HG03571 (cell line): ENCODE measurements at regions not wholly inside any gene's neighbourhood (a gene's known extent, or its start where the extent isn't known, plus 50 kb on each side); places are given as distances from the start of the nearest gene placed in this dataset.
"Not testable (repeated sequence)": the region's sequence is repeated elsewhere in the genome, so short reads cannot be mapped to it uniquely, and the experiment has no call there.

Experiments used
- ATAC-seq: cut with Tn5 transposase; IDR thresholded peaks from one replicate; pipeline ENCODE4 v1.9.1; 2021; ENCODE audit not compliant: unreplicated experiment

DNA sequence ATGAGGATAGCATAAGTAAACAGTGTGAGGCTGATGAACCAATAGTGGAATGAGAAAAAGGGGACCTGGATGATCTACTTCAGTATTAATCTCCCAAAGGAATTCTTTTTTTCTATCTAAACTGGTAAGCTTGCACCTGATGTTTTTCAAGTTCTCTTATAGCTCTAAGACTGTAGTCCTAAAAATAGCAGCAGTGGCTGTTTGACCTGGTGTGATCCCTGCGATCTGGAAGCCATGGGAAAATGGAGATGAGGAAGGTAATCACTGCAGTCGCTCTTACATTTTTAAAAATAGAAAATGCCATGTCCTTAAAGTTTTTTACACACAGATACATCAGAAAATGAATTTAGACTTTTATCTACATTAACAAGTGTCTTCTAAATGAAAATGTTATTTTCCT lies 926.4 kb upstream of the SLC35B3 start:
- ATAC-seq: no peak

DNA sequence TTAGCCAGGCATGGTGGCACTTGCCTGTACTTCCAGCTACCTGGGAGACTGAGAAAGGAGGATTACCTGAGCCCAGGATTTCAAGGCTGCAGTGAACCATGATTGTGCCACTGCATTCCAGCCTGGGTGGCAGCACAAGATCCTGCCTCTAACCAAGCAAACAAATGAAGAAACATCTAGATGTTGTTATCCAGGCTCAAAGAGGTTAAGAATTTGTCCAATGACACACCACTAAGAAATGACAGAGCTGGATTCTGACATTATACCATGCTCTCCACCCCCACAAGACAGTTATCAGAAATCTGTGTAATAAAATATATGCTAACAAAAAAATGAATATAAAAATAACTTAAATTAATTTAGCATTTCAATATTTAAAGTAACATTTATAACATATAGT lies 925.5 kb upstream of the SLC35B3 start:
- no peak for ATAC-seq

DNA sequence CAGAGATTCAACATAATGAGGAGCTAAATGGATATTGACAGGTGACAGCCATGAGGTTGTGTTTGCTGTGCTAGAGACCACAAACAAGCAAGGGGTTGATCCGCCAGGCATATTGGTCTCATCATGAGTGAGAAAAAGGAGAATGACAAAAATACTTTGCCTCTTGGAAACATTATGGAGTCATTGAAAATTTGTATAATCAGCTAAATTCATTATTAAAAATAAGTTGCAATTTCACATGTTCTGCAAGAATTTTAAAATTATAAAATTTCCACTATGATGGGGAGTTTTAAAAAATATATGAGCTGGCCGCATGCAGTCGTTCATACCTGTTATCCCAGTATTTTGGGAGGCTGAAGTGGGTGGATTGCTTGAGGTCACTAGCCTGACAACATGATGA lies 912.3 kb upstream of the SLC35B3 start:
- ATAC-seq: no peak

DNA sequence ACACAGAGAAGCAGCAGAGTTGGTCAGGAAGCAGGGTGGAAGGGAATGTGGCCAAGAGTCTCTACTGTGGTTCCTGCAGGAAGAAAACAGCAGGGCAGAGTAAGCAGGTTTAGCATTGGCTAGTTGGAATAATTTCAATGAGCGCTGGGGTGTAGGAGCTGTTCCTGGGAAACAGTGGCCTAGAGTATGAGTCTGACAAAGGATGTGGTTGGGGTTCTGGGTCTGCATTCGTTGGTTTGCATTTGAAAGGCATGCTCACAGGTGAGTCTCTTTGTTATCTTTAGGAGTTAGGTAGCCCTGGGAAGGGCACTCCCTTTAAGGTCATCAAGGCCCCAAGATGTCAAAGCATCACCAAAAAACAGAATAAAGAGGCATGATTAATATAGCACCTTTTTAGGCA lies 911.6 kb upstream of the SLC35B3 start:
- no peak for ATAC-seq

DNA sequence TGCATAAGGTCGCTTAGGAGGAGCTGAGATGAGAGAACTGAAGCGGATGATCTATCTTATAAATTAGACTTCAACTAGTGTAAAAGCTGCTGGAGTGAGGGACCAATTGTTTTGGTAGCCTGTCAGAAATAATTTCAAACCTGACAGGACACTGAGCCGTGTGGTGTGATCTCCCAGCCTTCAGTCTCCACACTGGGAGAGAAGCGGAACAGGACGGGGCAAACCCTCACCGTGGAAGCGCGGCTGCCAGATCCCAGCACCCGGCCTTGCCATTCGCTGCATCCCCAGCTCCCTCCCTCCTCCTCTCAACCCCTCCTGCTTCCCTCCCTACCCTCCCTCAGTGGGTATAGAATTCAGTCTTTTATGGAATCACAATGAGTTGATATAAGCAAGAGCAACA lies 900.1 kb upstream of the SLC35B3 start:
- ATAC-seq: no peak

DNA sequence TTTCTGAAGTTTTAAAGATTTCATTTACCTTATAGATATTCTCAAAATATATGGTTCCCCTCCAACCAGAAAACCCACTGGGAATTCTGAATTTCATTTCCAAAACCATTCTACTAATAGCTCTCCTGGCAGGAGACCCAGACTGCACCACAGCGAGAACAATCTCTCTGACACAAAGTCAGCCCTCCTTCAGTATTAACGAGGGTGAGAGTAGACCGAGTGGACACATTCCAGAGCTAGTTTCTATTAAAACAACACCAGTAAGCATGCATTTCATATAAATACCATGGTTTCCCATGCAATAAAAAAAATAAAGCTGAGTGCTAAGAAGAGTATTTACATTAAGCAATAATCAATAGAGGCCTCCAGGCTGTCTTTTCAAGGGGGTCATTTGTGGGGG lies 899.6 kb upstream of the SLC35B3 start:
- ATAC-seq: no peak

DNA sequence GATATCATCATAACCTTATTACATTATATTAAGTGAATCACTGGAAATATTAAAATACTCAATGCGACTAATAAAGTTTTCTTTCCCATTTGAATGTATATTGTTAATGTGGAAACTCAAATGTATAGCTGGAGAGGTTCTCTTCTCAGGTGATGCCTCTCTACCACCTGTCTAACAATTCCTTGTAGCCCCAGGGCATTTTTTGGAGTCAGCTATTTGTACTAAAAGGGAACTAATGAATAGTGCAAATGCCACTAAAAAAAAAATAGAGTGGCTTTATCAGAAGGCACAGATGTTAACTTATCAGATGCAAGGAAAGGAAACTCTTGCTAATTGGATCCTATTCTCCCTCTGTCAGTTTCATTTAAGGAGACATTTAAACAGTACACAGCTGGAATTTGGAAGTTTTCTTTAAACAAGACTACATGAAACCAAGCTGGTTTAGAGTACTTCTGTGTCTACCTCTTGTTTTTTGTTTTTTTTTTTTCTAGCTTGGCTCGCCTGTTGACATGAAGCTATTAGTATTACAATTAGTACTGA lies 897.0 kb upstream of the SLC35B3 start:
- no peak for ATAC-seq

DNA sequence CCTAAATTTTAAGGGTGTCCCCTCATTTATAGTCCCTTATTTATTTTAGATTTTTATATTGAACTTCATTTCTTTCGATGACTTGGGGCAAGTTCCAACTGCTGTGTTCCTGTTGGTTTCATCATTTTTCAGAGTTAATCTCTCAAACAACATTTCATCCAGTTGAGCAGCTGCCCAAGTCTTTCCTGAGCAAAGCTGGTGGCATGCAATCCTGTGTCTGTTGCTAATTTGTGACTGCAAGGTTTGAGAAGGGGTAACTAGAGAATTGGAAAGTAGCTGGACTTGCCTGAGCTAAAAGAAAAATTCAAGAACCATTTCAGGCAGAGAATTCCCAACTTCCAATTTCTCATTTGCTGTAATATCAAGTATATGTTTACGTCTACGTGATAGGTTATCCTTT lies 881.5 kb upstream of the SLC35B3 start:
- ATAC-seq: no peak

DNA sequence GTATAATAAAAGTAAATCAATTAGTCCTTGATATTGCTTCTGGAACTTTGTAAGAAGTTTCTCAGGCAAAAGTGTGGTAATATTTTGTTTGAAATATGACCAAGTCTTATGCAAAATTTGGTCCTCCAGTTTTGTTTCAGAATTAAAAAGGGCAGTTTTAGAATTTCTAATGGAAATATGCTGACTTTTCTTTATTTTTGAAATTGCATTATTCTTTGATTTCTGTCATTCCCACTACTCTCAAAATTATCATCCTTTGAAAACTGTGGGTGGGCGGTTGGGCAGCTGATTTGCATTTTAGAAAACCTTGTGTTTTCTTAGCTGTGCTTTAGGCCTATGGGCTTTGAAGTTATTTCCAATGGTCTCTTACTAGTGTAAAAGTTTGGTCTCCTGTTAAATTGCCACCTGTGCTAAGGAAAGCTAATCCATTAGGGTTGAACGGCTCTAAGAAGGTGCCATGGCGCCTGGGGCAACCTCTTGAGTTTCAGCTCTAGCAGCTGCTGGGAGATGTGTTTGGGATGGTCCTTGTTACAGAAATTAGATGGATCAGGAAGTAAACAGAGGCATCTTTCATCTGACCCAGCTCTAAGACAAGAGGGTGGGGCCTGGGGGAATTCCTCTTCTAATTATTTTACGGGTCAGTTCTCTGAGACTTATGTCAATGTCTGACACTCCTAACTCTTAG lies 880.8 kb upstream of the SLC35B3 start:
- ATAC-seq: no peak

DNA sequence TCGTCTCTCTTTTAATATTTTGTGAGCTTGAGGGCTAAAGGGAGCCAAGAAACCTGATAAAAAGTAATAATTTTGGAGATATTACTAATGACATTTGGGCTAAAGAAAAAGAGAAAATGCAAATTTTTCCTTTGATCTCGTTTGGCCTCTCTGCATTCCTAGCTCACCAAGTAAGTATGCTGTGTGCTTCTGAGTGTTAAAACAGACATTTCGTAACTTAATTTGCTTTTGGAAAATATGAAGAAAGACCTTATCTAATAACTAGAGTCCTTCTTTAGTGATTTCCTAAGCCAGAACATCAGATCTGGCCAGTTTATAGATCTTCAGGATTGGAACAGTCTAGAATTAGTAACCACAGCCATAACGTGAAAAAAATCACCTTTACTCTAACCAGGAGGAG lies 872.9 kb upstream of the SLC35B3 start:
- ATAC-seq: no peak

DNA sequence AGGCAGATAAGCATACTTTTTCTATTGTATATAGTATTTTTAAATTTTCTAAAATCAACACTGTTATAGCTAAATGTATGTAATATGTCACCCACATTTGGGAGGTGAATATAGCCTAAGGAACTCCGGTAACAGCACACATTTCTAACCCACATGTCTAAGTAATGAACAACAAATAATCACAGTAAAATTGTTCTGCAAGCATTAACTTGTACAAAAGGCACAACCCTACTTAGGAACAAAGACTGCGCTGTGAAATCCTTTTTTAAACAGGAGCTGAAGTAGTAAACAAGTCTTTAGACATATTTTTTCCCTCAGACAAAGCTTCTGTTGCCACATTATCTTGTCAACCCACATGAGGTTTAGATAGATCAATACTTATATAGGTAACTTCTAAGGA lies 872.4 kb upstream of the SLC35B3 start:
- ATAC-seq: no peak

DNA sequence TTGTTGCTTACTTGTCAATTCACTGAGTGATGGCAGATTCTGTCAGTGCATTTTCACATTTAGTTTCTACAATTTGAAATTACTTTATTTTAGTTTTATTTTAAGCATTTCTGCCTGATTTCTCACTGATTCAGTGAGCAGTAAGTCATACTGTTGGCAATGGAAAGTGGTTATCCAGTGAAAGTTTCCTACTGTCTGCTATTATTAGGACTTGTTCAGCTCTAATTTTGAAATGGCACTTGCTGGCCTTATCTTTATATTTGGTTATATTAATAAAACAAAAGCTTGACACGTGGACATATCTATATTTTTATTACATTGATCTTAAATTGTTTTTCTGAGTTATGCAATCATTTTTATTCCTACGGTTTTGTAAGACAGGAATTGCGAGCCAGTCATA lies 871.8 kb upstream of the SLC35B3 start:
- ATAC-seq: no peak

DNA sequence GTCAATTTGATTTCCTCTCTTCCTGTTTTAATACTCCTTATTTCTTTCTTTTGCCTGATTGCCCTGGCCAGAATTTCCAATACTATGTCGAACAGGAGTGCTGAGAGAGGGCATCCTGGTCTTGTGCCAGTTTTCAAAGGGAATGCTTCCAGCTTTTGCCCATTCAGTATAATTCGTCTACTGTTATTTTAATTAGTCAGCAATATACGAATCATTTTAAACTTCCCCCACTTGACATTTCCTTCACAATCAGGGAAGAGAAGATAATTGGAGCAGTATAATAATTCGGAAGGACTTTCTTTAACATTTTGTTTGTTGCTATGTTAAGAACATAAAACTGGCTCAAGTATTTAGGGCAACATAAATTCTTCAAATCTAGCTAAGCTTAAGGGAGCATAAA lies 860.3 kb upstream of the SLC35B3 start:
- ATAC-seq: no peak

DNA sequence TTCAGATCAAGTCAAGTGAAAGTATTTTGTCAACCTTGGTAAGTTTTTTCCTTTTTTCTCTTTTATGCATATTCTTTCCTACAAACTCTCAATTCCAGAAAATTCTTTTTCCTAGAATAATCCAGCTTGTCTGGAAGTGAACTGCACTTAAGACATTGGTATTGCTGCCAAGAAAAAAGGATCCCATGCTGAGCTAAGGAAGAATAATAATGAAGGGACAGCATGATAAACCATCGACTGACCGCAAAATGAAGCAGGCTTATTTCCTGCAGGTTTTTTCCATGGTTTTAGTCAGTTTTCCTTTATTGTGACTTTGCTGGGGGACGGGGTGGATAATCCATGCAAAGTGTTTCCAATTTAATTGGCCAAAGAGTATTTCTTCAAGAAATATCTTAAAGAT lies 857.6 kb upstream of the SLC35B3 start:
- no peak for ATAC-seq

DNA sequence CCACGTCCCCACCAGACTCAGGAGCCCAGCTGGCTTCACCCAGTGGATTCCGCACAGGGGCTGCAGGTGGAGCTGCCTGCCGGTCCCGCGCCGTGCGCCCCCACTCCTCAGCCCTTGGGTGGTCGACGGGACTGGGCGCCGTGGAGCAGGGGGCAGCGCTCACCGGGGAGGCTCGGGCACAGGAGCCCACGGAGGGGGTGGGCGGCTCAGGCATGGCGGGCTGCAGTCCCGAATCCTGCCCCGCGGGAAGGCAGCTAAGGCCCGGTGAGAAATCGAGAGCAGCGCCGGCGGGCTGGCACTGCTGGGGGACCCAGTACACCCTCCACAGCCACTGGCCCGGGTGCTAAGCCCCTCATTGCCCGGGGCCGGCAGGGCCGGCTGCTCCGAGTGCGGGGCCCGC lies 855.0 kb upstream of the SLC35B3 start:
- ATAC-seq: not testable (repeated sequence)

DNA sequence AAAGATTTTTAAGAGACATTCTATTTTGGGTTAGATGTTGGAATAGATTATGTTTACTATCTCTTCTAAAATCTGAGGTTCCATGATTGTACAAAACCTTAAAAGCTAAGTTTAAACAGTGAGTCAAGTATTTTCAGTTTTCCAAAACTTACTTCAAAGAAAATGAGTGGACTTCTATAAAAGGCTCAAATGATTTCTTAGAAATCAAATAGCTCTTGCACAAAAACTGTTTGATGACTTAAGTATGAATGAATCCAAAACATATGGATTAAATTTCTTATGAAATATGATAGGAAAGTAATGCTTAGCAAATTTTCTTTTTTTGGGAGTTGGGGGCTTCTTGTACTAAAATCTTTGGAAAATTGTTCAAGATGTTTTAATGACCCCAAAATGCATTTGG lies 837.3 kb upstream of the SLC35B3 start:
- no peak for ATAC-seq

DNA sequence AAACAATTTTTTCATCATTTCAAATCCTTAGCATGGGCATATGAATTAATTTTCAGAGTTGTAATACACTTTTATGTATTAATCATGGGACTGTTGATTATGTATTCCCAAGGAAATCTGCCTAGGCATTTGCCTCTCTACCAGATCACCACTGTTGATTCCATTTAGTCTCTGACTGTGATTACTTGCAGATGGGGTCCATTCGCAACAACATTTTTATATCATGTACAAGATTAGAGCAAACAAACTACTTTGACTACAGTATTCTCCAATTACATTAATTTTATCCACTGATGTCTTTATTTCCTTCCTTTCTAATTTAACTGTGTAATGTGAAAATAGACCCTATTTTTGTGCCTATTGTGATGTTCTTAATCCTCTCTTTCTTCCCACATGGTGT lies 831.4 kb upstream of the SLC35B3 start:
- no peak for ATAC-seq

DNA sequence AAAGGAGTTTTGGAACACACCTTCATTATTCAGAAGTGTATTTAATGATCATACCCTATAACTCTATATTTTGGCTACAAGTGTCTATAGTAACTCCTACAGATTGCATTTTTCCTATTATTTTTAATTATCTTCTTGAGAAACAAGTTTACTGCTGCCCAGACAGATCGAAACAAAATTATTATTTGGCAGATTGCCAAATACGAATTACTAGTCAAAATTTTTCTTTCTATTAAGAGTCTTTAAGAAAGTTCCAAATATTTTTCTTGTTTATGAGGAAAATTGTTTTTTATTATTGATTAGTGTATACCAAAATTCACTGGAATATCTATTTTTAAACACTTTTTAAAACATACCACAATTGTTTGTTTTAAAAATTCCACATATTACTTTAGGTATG lies 821.9 kb upstream of the SLC35B3 start:
- no peak for ATAC-seq

DNA sequence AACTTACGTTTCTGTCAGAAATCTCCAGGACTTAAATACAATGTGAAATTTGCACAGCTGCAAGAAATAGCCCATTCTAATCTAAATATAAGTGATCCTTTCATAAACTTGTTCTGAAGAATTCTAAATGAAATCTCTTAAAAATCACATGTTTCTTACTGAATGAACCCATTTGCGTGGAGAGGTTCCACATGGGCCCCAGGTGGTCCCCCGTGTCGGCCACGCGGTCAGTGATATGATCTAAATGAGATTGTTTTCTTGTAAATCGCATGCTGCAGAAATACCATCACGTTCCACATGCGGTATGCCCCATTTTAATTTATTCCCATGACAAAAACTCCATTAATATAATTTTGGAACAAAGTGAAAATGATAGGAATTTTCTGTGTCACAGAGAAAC lies 818.9 kb upstream of the SLC35B3 start:
- no peak for ATAC-seq

DNA sequence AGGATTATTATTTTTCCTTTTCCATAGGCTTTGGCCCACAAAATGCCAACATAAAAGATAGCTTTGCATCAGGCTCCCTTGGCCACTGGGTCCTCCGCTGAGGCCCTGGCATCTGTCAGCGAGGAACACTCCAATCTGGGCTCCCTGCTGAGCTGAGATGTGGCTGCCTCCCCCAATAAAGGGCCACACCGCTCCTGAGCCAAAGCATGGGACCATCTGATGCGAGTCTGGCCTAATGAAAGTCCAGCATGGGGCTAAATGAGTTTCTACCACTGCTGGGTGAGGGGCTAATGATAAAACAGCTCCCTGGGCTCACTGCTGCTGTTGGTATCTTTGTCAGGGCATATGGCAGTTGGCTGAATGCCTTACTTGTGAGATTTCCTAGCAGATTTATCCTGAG lies 817.5 kb upstream of the SLC35B3 start:
- no peak for ATAC-seq

DNA sequence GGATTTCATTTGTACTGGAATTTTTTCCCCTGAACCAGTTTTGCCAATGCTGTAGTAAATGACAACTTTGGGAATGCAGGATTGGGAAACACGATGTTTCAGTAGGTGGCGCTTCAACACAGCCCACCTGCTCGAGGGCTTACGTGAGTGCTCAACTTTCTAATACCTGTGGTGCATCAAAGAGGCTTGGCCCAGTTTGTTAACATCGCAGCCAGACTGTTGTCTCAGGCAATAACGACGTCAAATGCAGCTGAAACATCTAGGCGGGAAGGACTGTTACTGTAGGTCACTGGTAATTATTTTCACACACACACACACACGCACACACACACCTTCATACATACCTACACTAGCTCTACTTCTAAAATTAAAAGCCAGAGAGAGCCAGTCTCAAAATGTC lies 815.5 kb upstream of the SLC35B3 start:
- no peak for ATAC-seq

DNA sequence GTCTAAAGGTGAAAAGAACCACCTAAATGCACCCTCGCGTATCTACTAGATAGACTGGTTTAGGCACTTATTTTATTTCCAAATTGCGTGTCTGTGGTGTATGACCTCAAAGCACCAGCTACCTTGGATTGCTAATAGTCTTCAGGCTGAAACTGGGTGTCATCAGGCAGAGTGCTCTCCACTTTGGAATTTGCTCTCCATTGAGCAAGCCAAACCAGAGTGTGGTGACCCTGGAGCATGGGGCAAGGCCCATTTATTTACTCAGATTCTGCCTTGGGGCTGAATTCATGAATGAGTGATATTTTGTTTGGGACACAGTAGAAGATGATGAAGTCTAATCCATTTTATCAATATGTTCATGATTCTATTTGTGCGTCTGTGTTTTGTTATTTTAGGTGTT lies 812.8 kb upstream of the SLC35B3 start:
- ATAC-seq: no peak

DNA sequence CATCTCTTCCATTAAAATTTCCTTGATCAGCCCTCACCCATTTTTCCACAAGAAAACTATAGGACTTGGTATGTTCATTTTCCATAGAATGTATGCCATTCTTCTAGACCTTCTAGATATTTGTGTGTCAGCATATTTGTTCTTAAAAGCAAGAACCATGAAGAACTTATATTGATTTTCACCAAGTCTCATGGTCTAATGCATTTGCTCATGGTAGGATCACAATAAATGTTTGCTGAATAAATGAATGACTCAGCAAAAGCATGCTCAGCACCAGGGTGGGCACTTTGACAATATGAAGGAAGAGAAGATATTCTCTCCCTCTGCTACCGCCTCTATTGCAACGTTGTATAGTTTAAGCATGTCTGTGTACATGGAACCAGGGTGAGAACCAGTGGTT lies 805.5 kb upstream of the SLC35B3 start:
- no peak for ATAC-seq
